22Rv1 (cell line): ENCODE measurements at regions not wholly inside any gene's neighbourhood (a gene's known extent, or its start where the extent isn't known, plus 50 kb on each side); places are given as distances from the start of the nearest gene placed in this dataset.

Source experiments
- H3K27ac ChIP-seq: fragments of 450-650 bp; 2 replicates; pipeline ENCODE4 v1.5.1; 2017
- ZFX ChIP-seq: fragments of 450-650 bp; IDR thresholded peaks from 2 replicates; pipeline ENCODE4 v1.6.1; 2017; ENCODE audit warnings: antibody characterized with exemption, borderline replicate concordance
- TF ChIP-seq, protein P1 (sequence below): fragments of 450-650 bp; IDR thresholded peaks from 2 replicates; pipeline ENCODE4 v1.5.1; 2017; ENCODE audit warnings: mild to moderate bottlenecking

DNA sequence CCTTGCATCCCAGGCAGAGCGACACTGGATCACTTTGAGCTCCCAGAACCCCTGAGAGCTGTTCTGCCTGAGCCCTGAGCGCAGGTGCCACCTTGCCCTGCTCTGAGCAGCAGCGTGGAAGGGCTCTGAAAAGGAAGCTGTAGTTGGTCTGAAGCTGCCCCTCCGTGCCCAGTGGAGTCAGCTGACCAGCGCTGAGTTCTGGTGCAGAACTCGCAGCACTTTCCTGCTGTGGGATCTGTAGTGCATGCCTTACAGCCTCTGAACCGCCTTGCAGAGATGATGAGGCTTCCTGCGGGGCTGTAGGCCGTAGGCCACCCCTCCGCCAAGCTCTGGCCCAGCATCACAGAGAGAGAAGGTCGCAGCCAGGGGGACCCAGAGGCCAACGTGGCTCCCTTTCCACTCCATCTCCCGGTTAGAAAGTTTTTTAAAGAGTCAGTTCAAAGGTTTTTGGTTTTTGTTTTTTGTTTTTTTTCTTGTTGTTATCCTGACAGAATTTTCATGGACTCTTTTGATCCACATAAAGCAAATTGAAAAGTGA lies 158.3 kb upstream of the CST7 start:
- H3K27ac ChIP-seq = no peak overlapping the region
- TF ChIP-seq ZFX = no peak
- TF ChIP-seq, protein P1, sequence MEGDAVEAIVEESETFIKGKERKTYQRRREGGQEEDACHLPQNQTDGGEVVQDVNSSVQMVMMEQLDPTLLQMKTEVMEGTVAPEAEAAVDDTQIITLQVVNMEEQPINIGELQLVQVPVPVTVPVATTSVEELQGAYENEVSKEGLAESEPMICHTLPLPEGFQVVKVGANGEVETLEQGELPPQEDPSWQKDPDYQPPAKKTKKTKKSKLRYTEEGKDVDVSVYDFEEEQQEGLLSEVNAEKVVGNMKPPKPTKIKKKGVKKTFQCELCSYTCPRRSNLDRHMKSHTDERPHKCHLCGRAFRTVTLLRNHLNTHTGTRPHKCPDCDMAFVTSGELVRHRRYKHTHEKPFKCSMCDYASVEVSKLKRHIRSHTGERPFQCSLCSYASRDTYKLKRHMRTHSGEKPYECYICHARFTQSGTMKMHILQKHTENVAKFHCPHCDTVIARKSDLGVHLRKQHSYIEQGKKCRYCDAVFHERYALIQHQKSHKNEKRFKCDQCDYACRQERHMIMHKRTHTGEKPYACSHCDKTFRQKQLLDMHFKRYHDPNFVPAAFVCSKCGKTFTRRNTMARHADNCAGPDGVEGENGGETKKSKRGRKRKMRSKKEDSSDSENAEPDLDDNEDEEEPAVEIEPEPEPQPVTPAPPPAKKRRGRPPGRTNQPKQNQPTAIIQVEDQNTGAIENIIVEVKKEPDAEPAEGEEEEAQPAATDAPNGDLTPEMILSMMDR = no peak

DNA sequence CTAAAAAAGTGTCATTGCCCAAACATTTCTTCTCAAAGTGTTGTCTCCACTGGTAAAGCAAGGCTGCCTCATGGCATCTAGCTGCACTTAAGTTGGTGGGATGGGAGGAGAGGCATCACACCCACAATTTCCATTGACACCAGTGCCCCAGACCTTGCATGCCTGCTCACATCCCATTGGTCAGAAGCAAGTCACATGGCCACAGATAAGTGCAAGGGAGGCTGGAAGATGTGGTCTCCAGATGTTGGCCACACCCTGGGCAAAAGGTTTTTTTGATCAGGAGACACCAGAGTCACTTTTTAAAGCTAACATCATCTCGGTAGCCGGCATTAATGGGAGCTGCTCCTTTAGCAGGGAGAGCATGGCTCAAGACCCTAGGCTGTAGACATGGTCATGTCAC lies 157.1 kb upstream of the CST7 start:
- H3K27ac ChIP-seq = no peak overlapping the region
- TF ChIP-seq, protein P1 = no peak
- no peak for TF ChIP-seq ZFX

DNA sequence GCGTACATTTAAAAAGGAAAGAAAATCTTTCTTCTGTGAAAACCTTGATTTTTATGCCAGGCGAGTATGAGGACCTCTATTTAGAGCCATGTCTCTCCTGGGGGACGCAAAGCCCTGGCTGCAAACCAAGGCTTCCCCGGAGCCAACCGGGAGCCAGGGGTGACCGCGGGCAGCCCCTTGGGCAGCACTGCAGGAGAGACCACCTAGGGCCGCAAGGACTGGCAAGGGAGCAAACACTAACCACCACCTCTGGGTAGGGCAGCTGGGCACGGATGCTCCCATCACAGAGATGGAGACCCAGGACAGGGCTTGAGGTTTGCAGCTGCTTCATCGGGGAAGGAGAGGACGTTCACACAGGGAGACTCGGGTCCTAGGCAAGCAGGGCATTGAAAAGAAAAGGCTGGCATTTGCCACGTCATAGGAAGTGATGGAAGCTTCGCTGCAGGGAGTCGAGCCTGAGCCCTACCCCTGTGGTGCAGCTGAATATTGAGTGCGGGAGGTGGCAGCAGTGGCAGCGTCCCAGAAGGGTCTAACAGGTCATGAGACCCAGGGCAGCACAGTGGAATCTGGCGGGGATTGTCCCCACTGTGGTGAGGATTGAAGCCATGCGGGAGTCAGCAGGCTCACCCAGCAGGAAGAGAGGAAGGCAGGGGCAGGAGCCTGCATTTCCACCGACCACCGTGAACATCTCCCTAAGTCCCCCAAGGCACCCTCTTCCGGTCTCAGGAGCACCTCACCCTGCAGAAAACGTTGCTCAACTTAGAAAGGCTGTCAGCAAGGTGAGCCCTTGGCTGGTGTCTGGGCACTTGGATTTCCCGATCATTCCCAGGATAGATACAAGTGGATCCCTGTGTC lies 156.2 kb upstream of the CST7 start:
- no peak overlapping the region for H3K27ac ChIP-seq
- TF ChIP-seq ZFX = no peak
- TF ChIP-seq, protein P1 = no peak

DNA sequence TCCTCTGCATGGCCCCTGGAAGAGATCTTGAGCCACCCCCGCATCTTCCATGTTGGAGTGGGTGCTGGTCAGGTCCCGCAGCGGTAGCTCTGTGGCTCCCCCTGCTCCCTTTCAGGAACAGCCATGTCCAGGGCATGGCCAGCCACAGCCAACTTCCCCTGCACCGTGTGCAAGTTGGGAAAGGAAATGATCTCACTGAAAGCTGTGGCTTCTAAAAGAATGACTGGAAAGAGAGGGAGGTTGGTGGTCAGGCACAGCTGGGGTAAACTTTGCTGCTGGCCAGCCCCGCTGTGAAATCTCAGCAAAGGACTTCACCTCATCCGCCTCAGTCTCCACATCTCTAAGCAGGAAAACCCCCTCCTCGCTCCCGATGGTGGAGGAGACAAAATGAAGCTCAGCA lies 153.6 kb upstream of the CST7 start:
- no peak overlapping the region for H3K27ac ChIP-seq
- TF ChIP-seq, protein P1 = no peak
- TF ChIP-seq ZFX = no peak

DNA sequence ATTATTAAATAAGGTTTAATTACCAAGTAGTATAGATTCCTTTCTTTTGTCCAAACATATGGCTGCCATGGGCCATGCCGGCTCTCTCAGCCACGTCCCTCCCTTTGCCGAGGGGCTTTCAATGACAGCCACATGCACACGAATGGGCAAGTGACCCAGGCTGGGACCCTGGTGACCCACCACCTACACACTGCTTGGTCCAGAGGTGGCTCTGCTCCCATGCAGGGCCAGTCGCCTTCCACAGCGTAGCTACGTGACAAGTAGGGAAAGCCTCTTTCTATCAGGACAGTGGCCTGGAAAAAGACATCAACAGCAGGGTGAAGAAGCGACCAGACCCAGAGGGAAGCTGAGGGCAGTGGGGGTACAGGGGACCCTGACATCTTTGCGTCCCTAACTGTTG lies 152.8 kb upstream of the CST7 start:
- no peak for TF ChIP-seq ZFX
- TF ChIP-seq, protein P1 = no peak
- no peak overlapping the region for H3K27ac ChIP-seq

GRCh38 chr20:24797113-24797512 lies 152.0 kb upstream of the CST7 start:
- TF ChIP-seq ZFX = no peak
- TF ChIP-seq, protein P1 = no peak
- H3K27ac ChIP-seq = no peak overlapping the region

GRCh38 chr20:24797745-24798655 lies 151.1 kb upstream of the CST7 start:
- H3K27ac ChIP-seq = no peak overlapping the region
- no peak for TF ChIP-seq ZFX
- TF ChIP-seq, protein P1 = no peak
